HuH-7.5 (cell line): ENCODE measurements at regions not wholly inside any gene's neighbourhood (a gene's known extent, or its start where the extent isn't known, plus 50 kb on each side); places are given as distances from the start of the nearest gene placed in this dataset.

Experiments
- DNase-seq: peaks from one replicate; pipeline ENCODE4 v3.0.0; 2011; ENCODE audit warnings: low spot score

GRCh38 chr2:187274146-187274545, 173.9 kb downstream of the CALCRL start:
- DNase-seq = no peak

DNA sequence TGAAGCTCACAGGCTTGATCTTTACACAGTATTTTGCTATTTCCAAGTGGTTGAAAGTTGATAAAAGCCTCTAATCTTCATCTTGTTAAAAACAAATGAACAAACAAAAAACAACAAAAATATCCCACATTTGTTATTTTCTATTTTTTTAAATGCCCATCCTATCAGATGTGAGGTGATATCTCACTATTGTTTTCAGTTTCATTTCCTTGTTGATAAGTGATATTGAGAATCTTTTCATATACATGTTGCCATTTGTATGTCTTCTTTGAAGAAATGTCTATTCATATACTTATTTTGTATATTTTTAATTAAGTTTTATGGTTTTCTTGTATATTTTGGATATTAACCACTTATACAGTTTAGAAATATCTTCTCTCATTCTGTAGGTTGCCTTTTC, 175.8 kb downstream of the CALCRL start:
- DNase-seq = no peak

DNA sequence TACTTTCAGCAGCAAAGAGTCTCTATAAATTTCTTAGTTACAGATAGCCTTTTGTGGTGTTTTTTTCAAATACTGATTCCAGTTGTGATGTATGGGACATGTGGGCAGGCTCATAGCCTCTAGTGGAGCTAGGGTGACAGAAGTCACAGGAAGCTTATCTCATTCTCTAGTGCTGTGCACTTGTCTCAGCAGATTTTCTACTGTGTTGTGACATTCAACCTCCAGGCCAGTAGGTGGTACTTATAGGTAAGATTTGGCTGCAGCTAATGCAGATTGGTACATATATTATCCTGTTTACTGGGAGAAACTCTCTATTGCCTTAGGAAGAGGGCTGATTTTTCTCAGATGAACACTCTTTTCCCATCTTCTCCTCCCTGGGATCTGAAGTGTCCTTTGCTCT, 176.2 kb downstream of the CALCRL start:
- no peak for DNase-seq

GRCh38 chr2:187266645-187267044, 181.4 kb downstream of the CALCRL start:
- DNase-seq = no peak

DNA sequence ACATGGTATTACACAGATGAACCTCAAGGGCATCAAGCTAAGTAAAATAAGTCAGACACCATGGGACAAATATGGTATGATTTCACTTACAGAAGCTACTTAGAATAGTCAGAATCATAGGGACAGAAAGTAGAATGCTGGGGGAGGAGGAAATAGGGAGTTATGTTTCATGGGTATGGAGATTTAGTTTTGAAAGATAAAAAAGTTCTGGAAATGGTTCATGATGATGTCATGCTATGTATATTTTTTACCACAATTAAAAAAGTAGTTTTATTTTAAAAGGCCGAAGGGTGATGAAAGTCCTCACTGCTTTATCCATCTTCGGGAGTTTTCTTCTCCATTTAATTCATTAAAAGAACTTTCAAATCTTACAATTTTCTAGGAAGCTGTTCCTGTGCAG, 181.9 kb downstream of the CALCRL start:
- no peak for DNase-seq

DNA sequence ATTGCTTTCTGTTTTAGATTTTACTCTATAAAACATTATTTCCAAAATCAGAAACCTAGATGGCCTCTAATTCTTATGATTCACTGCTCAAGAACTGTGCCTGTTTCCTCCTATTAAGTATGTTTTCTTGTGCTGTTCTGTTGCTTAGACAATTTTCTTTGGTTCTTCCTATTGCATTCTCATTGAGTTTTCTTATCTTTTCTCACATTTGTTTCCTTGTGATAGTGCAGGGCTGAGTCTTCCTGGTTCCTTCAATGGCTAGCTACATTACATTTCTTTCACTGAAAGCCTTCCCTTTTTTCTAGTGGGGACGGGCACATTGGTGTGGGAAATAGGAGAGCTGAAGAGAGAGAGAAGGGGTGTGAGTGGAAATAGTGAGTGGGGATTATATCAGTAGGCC, 183.4 kb downstream of the CALCRL start:
- no peak for DNase-seq

DNA sequence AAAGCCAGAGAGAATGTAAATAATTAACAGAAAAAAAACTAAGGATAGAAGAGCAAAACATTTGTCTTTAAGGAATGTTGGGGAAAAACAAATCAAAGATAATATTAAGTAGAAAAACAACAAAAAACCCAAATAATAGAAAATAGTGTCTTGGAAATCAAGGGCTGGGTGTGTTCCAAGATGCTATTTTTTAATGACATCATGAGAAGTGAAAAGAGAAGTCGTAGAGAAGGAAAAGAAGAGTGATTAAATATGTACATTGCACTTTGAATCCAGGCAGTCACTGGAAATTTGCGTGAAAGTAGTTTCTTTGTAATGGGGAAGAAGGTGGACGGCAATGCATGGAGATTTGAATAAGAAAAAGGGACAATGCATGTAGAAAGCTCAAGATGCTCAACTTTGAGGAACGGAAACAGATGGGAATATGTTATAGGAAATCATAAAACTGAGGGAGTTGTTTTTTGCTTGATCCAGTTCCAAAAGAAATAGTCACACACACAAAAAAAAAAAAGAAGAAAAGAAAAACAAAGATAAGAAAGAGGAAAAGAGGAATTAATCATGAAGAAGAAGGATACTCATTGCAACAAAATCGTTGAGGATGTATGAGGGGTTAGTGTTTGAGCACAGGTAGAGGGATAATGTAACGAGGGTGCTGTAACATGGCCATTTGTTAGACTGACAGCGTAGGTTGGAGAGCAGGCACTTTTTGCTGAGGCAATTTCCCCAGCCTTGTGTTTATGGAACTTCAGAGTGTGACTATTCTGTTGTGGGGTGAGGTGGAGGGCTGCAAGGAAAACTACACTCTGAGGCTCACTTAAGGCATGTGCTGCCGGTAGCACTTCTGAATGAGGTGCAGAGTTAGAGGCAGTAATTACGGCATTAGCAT, 184.1 kb downstream of the CALCRL start:
- DNase-seq = no peak

DNA sequence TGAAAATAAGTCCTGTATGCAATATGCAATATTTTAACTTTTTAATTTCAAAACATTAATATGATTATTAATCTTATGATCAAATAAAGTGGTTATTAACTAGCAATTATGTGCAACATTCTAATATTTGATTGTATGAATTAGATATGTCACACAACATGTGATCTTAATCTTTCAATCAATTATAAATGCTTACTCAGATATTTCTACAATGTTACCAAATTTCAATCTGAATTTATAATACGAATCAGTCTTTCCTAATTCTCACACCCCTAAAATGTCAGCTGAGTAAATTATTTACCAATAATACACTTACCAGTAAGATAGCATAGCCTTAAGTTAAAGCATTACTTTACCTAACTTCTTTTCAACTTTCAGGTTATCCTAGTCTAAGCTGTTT, 186.3 kb downstream of the CALCRL start:
- DNase-seq = no peak

GRCh38 chr2:187252063-187252462, 196.0 kb downstream of the CALCRL start:
- no peak for DNase-seq

DNA sequence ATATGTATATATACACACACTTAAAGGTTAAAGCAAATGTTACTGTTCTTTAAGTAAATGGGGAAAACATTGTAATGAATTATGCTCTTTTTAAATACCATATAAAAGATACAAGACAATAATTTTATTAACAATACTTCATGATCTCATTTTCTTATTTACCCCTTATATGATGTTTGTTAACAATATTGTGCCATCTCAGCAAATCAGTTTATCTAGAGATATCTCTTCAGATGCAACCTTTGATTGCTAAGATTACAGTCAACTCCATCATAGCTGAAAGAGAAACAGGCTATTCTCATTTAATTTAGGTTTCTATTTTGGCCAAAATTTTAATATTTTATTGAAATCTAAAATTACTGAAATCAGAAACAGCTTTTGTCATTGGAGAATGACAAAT, 197.9 kb downstream of the CALCRL start:
- DNase-seq = no peak

DNA sequence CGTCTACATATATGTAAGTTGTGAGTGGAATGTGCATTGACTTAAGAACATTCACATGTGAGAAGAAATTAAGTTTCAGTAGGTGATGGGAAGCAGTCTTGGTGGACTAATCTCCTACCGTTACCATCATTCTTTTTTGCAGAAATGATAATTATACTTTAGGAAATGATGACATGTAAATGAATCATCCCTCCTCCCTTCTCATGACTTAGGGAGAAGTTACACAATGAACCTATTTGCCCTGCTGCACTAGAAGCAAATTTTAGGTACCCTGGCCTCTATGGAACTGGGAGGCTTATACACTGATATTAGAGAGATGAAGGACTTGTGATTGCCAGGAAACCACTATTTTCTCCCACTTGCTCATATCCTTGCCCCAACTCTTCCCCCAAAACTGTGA, 214.2 kb downstream of the CALCRL start:
- DNase-seq = no peak

- no peak for DNase-seq
Measured at GRCh38 chr2:187232749-187233148, 215.3 kb downstream of the CALCRL start.

GRCh38 chr2:187230088-187230487, 218.0 kb downstream of the CALCRL start:
- no peak for DNase-seq

GRCh38 chr2:187228986-187229385, 219.1 kb downstream of the CALCRL start:
- DNase-seq = no peak

DNA sequence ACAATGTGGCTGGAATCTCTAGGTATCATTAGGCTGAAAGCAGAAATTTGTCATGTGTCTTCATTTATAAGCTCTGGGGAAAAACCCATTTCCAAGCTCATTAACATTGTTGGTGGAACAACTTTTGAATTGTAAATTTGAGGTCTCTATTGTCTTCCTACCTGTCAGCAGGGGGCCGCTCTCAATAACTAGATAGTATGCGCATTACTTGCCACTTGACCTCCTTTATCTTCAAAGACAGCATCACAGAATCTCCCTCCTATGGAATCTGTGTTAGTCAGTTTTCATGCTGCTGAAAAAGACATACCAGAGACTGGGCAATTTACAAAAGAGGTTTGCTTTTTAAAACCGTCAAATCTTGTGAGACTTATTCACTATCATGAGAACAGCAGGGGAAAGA, 223.1 kb downstream of the CALCRL start:
- no peak for DNase-seq

DNA sequence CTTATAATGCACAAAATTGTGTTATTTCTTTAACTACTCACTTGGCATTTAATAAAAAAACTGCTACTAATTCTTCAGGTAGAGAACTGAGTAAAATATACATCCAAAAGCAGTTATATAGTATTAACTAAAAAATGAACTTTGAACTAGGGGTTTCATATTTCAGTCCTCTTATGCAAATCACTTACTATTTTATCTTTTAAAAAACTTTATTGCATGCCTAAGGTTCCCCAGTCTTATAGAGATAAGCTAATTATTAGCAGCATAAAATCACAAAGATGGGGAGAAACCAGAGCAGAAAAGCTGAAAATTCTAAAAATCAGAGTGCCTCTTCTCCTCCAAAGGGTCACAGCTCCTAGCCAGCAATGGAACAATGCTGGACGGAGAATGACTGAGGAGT, 228.0 kb downstream of the CALCRL start:
- DNase-seq = no peak

DNA sequence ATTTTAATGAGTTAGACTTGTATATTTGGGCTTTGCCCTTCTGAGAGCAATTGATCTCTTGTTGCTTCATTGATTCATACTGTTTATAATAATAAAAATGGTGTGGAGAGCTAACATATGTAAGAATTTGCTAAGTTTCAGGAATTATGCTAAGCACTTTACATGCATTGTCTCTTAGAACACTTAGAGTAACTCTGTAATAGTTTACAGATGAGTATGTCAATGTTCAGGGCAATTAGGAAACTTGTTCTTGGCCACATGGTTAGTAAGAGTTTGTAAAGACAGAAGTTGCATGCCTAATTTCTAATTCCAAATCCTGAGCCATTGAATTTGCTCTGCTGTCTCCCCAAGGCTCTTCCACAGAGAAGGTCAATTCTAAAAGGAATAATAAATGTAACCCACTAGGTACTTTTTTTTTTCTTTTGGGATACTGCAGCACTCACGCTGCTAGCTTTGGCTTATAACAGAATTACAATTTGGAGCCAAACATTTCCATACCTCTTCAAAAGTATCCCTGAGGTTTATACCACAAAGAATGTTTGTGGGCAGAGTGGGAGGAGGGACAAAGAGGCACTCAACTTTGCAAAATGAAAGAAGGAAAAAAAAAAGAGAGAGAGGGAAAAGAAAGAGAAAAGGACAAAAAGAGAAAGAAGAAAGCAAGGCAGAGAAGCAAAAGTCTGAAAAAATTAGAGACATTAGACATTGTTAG, 232.4 kb downstream of the CALCRL start:
- no peak for DNase-seq

- no peak for DNase-seq
Measured at GRCh38 chr2:187214306-187214705, 233.7 kb downstream of the CALCRL start.

DNA sequence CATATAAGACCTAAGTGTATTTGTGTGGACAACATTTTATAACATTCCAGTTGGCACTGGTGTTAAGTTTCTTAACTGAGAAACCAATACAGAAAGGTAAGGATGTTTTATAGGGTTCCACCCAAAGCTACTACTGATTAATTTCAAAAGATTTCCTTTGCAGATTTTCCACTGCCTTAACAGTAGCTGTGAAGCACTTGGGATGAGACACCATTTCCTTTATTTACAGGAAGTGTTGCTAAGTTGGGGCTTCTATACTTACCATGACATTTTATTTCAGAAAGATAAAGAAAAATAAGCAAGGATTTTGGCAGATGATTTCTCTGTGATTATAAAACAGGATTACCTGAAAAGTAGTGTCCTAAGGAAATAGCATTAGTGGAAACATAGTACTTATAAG, 234.3 kb downstream of the CALCRL start:
- no peak for DNase-seq

- no peak for DNase-seq
Measured at GRCh38 chr2:187210726-187211125, 237.3 kb downstream of the CALCRL start.

GRCh38 chr2:187208199-187208785, 239.8 kb downstream of the CALCRL start:
- DNase-seq = no peak

- no peak for DNase-seq
Measured at GRCh38 chr2:187207126-187207525, 240.9 kb downstream of the CALCRL start.

DNA sequence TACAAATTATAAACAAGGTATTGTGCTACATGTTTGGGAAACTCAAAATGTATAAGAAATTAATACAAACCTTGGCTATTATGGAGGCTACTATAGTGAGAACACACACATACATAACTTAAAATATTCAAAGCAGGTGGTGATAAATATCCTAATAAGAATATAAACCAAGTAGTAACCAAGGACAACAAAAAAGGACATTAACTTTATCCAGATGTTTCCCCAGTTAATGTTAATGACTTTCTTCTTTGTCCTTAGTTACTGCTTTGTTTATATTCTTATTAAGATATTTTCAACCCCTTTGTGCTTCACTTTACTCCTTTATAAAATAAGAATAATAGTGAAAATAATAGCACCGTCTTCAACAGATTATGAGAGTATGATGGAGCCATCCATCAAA, 241.6 kb downstream of the CALCRL start:
- no peak for DNase-seq
